Psoas muscle (tissue), 7 donors: ENCODE measurements at regions not wholly inside any gene's neighbourhood (a gene's known extent, or its start where the extent isn't known, plus 50 kb on each side); places are given as distances from the start of the nearest gene placed in this dataset.

Experiments
- ATAC-seq, 4 donors: fragments of 200-7000 bp; cut with Tn5 transposase; one replicate each; pipeline ENCODE4 v1.9.1; 2020; ENCODE audit warnings: moderate library complexity in 3 of 4, mild to moderate bottlenecking in 2 of 4
- DNase-seq, 2 donors: peaks; one replicate each; pipeline ENCODE4 v3.0.0-alpha.2; 2020
- H3K27ac ChIP-seq: fragments of 200-600 bp; one replicate; pipeline ENCODE4 v1.8.0; 2022
- H3K27me3 ChIP-seq, 3 donors: fragments of 200-600 bp in 1 of 3; one replicate each; pipeline versions ENCODE4 v1.6.1 to v1.8.0; 2013 to 2022; ENCODE audit warnings: low read length in 2 of 3, mild to moderate bottlenecking in 2 of 3, moderate library complexity in 1 of 3; ENCODE audit not compliant: insufficient read depth in 3 of 3
- H3K36me3 ChIP-seq, 2 donors: fragments of 200-600 bp in 1 of 2; one replicate each; pipeline versions ENCODE4 v1.6.1 to v1.8.0; 2013 to 2022; ENCODE audit warnings: low read depth in 1 of 2, mild to moderate bottlenecking in 1 of 2, moderate library complexity in 1 of 2; ENCODE audit not compliant: insufficient read depth in 1 of 2
- H3K4me1 ChIP-seq: fragments of 200-600 bp; one replicate; pipeline ENCODE4 v1.8.0; 2022
- H3K4me3 ChIP-seq: fragments of 200-600 bp; one replicate; pipeline ENCODE4 v1.8.0; 2022; ENCODE audit warnings: mild to moderate bottlenecking
- H3K9me3 ChIP-seq: fragments of 200-600 bp; one replicate; pipeline ENCODE4 v1.8.0; 2022
- WGBS, 3 donors: extraction: QIAGEN DNeasy Blood & Tissue Kit; methylation state at CpG; one replicate each; pipeline versions ENCODE4 v1.1.6 to v1.1.7; 2013; 5-methylcytosine and 5-hydroxymethylcytosine counted together
- intact Hi-C, 2 donors: fragments of 100-400 bp; cut with DNase I; formaldehyde crosslinking; loops; one replicate each; pipeline versions ENCODE4 v1.11.0 to v1.14.2; 2022
- TF ChIP-seq, protein P1 (sequence below): fragments of 200-600 bp; IDR thresholded peaks from one replicate; pipeline ENCODE4 v1.8.0; 2022; ENCODE audit warnings: antibody characterized with exemption
- donor health status: healthy with polysubstance abuse.
- donor health status: DM: no; HTN: no; CAD: no; lungs with moderate emphysema.
- donor health status: Bipolar disorder and iron deficiency.
- donor health status: healthy.
- donor health status: DM: yes; HTN: yes; CAD: no.
- donor health status: DM: no; HTN: no; CAD: no.
- donor health status: DM: yes; HTN: yes; CAD: no.

DNA sequence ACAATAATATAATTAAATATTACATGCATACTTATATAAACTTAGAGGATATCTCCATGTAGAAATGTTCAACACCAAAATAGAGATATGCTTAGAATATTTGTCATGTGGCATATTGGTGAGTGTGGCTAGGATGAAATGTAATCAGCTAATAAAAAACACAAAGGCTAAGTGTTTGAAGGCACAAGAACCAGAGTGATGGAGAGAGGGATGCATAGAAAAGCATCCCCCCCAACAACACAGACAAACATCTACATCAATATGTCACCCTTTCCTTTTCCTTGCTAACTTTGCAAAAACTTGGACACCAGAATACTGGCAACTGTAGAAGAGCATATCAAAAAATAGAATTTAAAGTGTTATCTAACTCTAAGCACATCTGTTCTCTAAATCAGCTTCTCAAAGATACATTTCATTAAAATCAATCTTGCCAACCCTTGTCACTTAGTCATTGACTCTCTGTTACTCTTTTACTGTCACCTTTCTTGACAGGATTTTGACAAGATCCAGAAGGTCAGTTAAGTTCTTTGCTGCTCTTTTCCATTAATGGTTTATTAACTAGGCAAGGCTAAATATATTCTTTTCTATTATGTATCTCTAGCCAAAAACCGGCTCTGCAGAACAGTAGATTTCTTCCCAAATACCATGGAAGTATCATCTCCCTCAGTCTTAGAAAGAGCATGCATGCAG, 695.9 kb downstream of the OTOL1 start:
- DNase-seq (no peak), ATAC-seq (no peak)
- no peaks in the 10 kb centered on the region for H3K27me3 ChIP-seq
- WGBS, 3 donors = 20 to 40% (median 22%) methylated on average over 1 of the region's 1 CpG
- intact Hi-C loops = no loop called here
- no peak overlapping the region for H3K27ac ChIP-seq
- TF ChIP-seq, protein P1, sequence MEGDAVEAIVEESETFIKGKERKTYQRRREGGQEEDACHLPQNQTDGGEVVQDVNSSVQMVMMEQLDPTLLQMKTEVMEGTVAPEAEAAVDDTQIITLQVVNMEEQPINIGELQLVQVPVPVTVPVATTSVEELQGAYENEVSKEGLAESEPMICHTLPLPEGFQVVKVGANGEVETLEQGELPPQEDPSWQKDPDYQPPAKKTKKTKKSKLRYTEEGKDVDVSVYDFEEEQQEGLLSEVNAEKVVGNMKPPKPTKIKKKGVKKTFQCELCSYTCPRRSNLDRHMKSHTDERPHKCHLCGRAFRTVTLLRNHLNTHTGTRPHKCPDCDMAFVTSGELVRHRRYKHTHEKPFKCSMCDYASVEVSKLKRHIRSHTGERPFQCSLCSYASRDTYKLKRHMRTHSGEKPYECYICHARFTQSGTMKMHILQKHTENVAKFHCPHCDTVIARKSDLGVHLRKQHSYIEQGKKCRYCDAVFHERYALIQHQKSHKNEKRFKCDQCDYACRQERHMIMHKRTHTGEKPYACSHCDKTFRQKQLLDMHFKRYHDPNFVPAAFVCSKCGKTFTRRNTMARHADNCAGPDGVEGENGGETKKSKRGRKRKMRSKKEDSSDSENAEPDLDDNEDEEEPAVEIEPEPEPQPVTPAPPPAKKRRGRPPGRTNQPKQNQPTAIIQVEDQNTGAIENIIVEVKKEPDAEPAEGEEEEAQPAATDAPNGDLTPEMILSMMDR = no peak
- H3K36me3 ChIP-seq = no peaks in the 10 kb centered on the region
- H3K4me1 ChIP-seq = peaks cover 18% of the 10 kb centered on the region
- H3K9me3 ChIP-seq = no peaks in the 10 kb centered on the region
- H3K4me3 ChIP-seq = no peak overlapping the region

DNA sequence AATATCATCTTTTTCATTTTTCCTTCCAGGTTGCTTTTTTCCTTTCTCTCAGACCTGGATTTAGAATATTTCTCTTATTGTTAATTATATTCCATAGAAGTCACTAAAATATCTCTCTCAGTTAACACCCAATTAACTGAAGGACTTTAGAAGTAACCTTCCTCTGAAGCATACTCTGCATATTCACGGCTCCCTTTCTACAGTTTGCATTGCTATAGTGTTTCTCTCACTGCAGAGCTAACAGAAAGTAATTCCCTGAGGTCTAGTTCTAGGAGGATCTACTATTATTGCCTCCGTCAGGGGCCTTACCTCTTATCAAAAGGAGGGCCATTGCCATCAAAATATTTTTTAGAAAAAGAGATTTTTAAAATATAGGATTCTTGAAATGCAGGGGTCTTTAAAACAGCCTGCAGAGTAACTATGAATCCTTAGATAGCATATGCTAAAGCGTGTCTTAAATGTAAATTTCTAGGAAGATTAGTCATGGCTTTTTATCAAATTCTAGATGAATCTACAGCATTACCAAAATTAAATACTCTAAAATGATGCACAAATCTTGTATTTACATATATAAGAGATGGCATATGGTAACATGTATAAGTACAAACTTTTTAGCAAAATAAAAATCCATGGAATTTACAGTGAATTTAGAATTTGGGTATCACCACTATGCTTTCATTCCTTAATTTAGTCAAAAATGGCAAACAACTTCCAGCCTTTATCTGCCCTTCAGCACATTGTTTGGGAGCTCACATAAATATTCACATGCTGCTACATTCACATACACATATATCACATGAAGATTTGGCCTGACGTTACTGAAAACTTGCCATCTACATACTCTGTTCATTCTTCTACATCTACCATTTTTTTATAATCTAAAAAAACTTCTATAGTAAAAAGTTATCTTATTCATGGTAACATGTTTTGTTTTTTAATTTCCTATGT, 696.8 kb downstream of the OTOL1 start:
- intact Hi-C loops = no loop called here
- TF ChIP-seq, protein P1 = no peak
- H3K4me1 ChIP-seq = peaks cover 18% of the 10 kb centered on the region

DNA sequence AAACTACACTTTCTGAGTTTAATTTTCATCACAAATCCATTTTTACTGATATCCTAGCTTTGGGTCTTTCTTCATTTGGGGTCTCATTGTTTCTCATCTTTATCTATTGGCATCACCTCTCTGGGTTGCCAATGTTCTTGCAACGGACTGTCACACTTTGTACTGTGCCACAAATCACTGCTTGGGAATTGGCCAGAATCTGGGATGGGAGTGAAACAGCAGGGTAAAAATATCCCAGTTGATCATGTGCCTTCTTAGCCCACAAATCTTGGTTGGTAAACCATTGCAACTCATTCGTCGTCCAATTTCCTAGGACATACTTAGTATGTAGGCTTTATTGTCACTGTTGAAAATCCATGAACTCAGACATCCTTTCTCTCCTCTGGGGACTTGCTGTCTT, 698.5 kb downstream of the OTOL1 start:
- TF ChIP-seq, protein P1 = no peak
- DNase-seq = peak in 1 of 2 donors; percentile 35
- intact Hi-C loops = no loop called here
- 21 to 38% (median 23%) methylated on average over 3 of the region's 3 CpGs for WGBS, 3 donors
- no peaks in the 10 kb centered on the region for H3K27me3 ChIP-seq
- peak overlapping the region; percentile 47 for H3K27ac ChIP-seq
- H3K4me3 ChIP-seq = no peak overlapping the region
- ATAC-seq = peak in 3 of 4 donors; percentile 67 to 97 (median 88)
- H3K36me3 ChIP-seq = no peaks in the 10 kb centered on the region
- peaks cover 18% of the 10 kb centered on the region for H3K4me1 ChIP-seq
- H3K9me3 ChIP-seq = no peaks in the 10 kb centered on the region

More for the DNA sequence above, 696.8 kb downstream of the OTOL1 start:
- ATAC-seq (no peak), DNase-seq (no peak)
- no peaks in the 10 kb centered on the region for H3K27me3 ChIP-seq
- H3K9me3 ChIP-seq = no peaks in the 10 kb centered on the region
- WGBS, 3 donors = 46 to 79% (median 76%) methylated on average over 4 of the region's 4 CpGs
- H3K36me3 ChIP-seq = no peaks in the 10 kb centered on the region
- H3K27ac ChIP-seq = no peak overlapping the region
- no peak overlapping the region for H3K4me3 ChIP-seq

- ATAC-seq = no peak
- H3K9me3 ChIP-seq = no peaks in the 10 kb centered on the region
- intact Hi-C loops = no loop called here
- no peaks in the 10 kb centered on the region for H3K27me3 ChIP-seq
- H3K36me3 ChIP-seq = no peaks in the 10 kb centered on the region
- no peak overlapping the region for H3K27ac ChIP-seq
- H3K4me3 ChIP-seq = no peak overlapping the region
- peaks cover 18% of the 10 kb centered on the region for H3K4me1 ChIP-seq
- 61 to 90% (median 85%) methylated on average over 2 of the region's 2 CpGs for WGBS, 3 donors
- TF ChIP-seq, protein P1 = no peak
- no peak for DNase-seq
Measured at GRCh38 chr3:162196964-162197363, 700.4 kb downstream of the OTOL1 start.
